Activated naive CD8-positive, alpha-beta T cell treated with anti-CD3 and anti-CD28 coated beads, Interleukin-2, amount 10 ng/mL, durations not matched to agents 7 days and 5 days (primary cell): ENCODE measurements at regions not wholly inside any gene's neighbourhood (a gene's known extent, or its start where the extent isn't known, plus 50 kb on each side); places are given as distances from the start of the nearest gene placed in this dataset.
"Not testable (repeated sequence)": the region's sequence is repeated elsewhere in the genome, so short reads cannot be mapped to it uniquely, and the experiment has no call there.

Experiments used
- ATAC-seq: fragments of 150-1000 bp; cut with Tn5 transposase; one replicate; pipeline ENCODE4 v1.10.0; 2021; ENCODE audit warnings: low read depth, moderate library complexity
- POLR2A ChIA-PET: fragments of 350-600 bp; sonication (Branson Sonifier 250); formaldehyde crosslinking; loops from one replicate; lab custom pipeline; 2021; ENCODE audit warnings: antibody characterized with exemption; lab: Charles Lee
- DNase-seq: peaks from one replicate; pipeline ENCODE4 v3.0.0; 2021
- H3K27ac Mint-ChIP-seq: one replicate; pipeline ENCODE4 v1.8.0; 2022; ENCODE audit warnings: mild to moderate bottlenecking, mixed read lengths
- H3K27me3 Mint-ChIP-seq: one replicate; pipeline ENCODE4 v1.8.0; 2022; ENCODE audit warnings: mild to moderate bottlenecking, moderate library complexity, mixed read lengths
- H3K36me3 Mint-ChIP-seq: one replicate; pipeline ENCODE4 v1.8.0; 2021; ENCODE audit warnings: mild to moderate bottlenecking, mixed read lengths
- H3K4me1 Mint-ChIP-seq: one replicate; pipeline ENCODE4 v1.8.0; 2021; ENCODE audit warnings: mixed read lengths
- H3K4me3 Mint-ChIP-seq: one replicate; pipeline ENCODE4 v1.8.0; 2022; ENCODE audit warnings: mild to moderate bottlenecking, moderate library complexity, mixed read lengths
- H3K9me3 Mint-ChIP-seq: one replicate; pipeline ENCODE4 v1.8.0; 2021; ENCODE audit warnings: mixed read lengths

GRCh38 chr1:116185161-116185701 is 74.0 kb downstream of the MAB21L3 start:
- no peak for DNase-seq
- Mint-ChIP-seq H3K4me3 (no peak overlapping the region), H3K36me3 (no peaks in the 10 kb centered on the region), H3K9me3 (no peaks in the 10 kb centered on the region), H3K27me3 (peaks cover 10% of the 10 kb centered on the region), H3K4me1 (no peaks in the 10 kb centered on the region), H3K27ac (no peak overlapping the region)
- ATAC-seq, result no peak
- POLR2A ChIA-PET, result no interaction called here

GRCh38 chr1:116189481-116189880 is 78.3 kb downstream of the MAB21L3 start:
- Mint-ChIP-seq H3K36me3 (no peaks in the 10 kb centered on the region), H3K27ac (no peak overlapping the region)
- ATAC-seq, result no peak

GRCh38 chr1:116191294-116191693 is 80.1 kb downstream of the MAB21L3 start:
- POLR2A ChIA-PET, result no interaction called here
- DNase-seq, result no peak
- H3K9me3 Mint-ChIP-seq, result peaks cover 3% of the 10 kb centered on the region
- H3K4me1 Mint-ChIP-seq, result no peaks in the 10 kb centered on the region
- no peak overlapping the region for H3K4me3 Mint-ChIP-seq
- no peaks in the 10 kb centered on the region for H3K36me3 Mint-ChIP-seq
- H3K27ac Mint-ChIP-seq, result no peak overlapping the region
- H3K27me3 Mint-ChIP-seq, result peaks cover 16% of the 10 kb centered on the region
- no peak for ATAC-seq

More at GRCh38 chr1:116189481-116189880, 78.3 kb downstream of the MAB21L3 start:
- Mint-ChIP-seq H3K27me3 (peaks cover 14% of the 10 kb centered on the region), H3K4me1 (no peaks in the 10 kb centered on the region), H3K9me3 (peaks cover 3% of the 10 kb centered on the region), H3K4me3 (no peak overlapping the region)
- POLR2A ChIA-PET, result no interaction called here
- DNase-seq, result no peak

- no peak for ATAC-seq
- Mint-ChIP-seq H3K36me3 (no peaks in the 10 kb centered on the region), H3K9me3 (peaks cover 3% of the 10 kb centered on the region), H3K27me3 (peaks cover 13% of the 10 kb centered on the region), H3K4me1 (no peaks in the 10 kb centered on the region), H3K4me3 (no peak overlapping the region), H3K27ac (no peak overlapping the region)
- POLR2A ChIA-PET, result no interaction called here
- DNase-seq, result no peak
Observed at GRCh38 chr1:116193768-116194167, 82.6 kb downstream of the MAB21L3 start.

GRCh38 chr1:116194568-116194967 is 83.4 kb downstream of the MAB21L3 start:
- POLR2A ChIA-PET, result no interaction called here
- H3K4me3 Mint-ChIP-seq, result no peak overlapping the region
- peaks cover 3% of the 10 kb centered on the region for H3K9me3 Mint-ChIP-seq

GRCh38 chr1:116195077-116195868 is 84.1 kb downstream of the MAB21L3 start:
- H3K4me3 Mint-ChIP-seq, result no peak overlapping the region
- H3K9me3 Mint-ChIP-seq, result peaks cover 3% of the 10 kb centered on the region
- no peak for ATAC-seq
- no peak overlapping the region for H3K27ac Mint-ChIP-seq
- DNase-seq, result no peak
- POLR2A ChIA-PET, result no interaction called here
- peaks cover 3% of the 10 kb centered on the region for H3K36me3 Mint-ChIP-seq
- no peaks in the 10 kb centered on the region for H3K4me1 Mint-ChIP-seq
- H3K27me3 Mint-ChIP-seq, result peaks cover 11% of the 10 kb centered on the region

More at GRCh38 chr1:116194568-116194967, 83.4 kb downstream of the MAB21L3 start:
- no peaks in the 10 kb centered on the region for H3K36me3 Mint-ChIP-seq
- DNase-seq (no peak), ATAC-seq (no peak)
- H3K4me1 Mint-ChIP-seq, result no peaks in the 10 kb centered on the region
- H3K27ac Mint-ChIP-seq, result no peak overlapping the region
- H3K27me3 Mint-ChIP-seq, result peaks cover 11% of the 10 kb centered on the region

GRCh38 chr1:116200343-116200742 is 89.1 kb downstream of the MAB21L3 start:
- DNase-seq, ATAC-seq, H3K4me3 Mint-ChIP-seq, H3K9me3 Mint-ChIP-seq, POLR2A ChIA-PET, H3K36me3 Mint-ChIP-seq, H3K27ac Mint-ChIP-seq, H3K4me1 Mint-ChIP-seq: not testable (repeated sequence)
- peaks cover 15% of the 10 kb centered on the region for H3K27me3 Mint-ChIP-seq

GRCh38 chr1:116201911-116202310 is 90.7 kb downstream of the MAB21L3 start:
- H3K4me3 Mint-ChIP-seq, result no peak overlapping the region
- ATAC-seq, result no peak

GRCh38 chr1:116203181-116203723 is 92.1 kb downstream of the MAB21L3 start:
- DNase-seq, result no peak
- Mint-ChIP-seq H3K36me3 (peaks cover 4% of the 10 kb centered on the region), H3K9me3 (peaks cover 1% of the 10 kb centered on the region), H3K27me3 (peaks cover 15% of the 10 kb centered on the region), H3K4me1 (peaks cover 1% of the 10 kb centered on the region), H3K27ac (no peak overlapping the region), H3K4me3 (no peak overlapping the region)
- POLR2A ChIA-PET, result no interaction called here
- ATAC-seq, result no peak

More at GRCh38 chr1:116201911-116202310, 90.7 kb downstream of the MAB21L3 start:
- H3K9me3 Mint-ChIP-seq, result peaks cover 1% of the 10 kb centered on the region
- no peak overlapping the region for H3K27ac Mint-ChIP-seq
- no peak for DNase-seq
- H3K27me3 Mint-ChIP-seq, result peaks cover 15% of the 10 kb centered on the region
- H3K4me1 Mint-ChIP-seq, result peaks cover 1% of the 10 kb centered on the region
- peaks cover 4% of the 10 kb centered on the region for H3K36me3 Mint-ChIP-seq
- POLR2A ChIA-PET, result no interaction called here

GRCh38 chr1:116203920-116204319 is 92.7 kb downstream of the MAB21L3 start:
- Mint-ChIP-seq H3K36me3 (peaks cover 4% of the 10 kb centered on the region), H3K27ac (no peak overlapping the region), H3K9me3 (peaks cover 1% of the 10 kb centered on the region), H3K27me3 (peaks cover 15% of the 10 kb centered on the region), H3K4me1 (peaks cover 1% of the 10 kb centered on the region), H3K4me3 (no peak overlapping the region)
- no peak for ATAC-seq
- POLR2A ChIA-PET, result no interaction called here
- DNase-seq, result no peak

- no peak overlapping the region for H3K27ac Mint-ChIP-seq
Observed at GRCh38 chr1:116205941-116206679, 94.9 kb downstream of the MAB21L3 start.

GRCh38 chr1:116207126-116207735 is 96.0 kb downstream of the MAB21L3 start:
- no peak for ATAC-seq
- H3K4me3 Mint-ChIP-seq, result no peak overlapping the region
- H3K27me3 Mint-ChIP-seq, result peaks cover 9% of the 10 kb centered on the region
- peaks cover 1% of the 10 kb centered on the region for H3K36me3 Mint-ChIP-seq
- H3K4me1 Mint-ChIP-seq, result no peaks in the 10 kb centered on the region
- POLR2A ChIA-PET, result no interaction called here
- H3K27ac Mint-ChIP-seq, result no peak overlapping the region
- DNase-seq, result no peak
- peaks cover 2% of the 10 kb centered on the region for H3K9me3 Mint-ChIP-seq

More at GRCh38 chr1:116205941-116206679, 94.9 kb downstream of the MAB21L3 start:
- DNase-seq, result no peak
- Mint-ChIP-seq H3K27me3 (peaks cover 15% of the 10 kb centered on the region), H3K9me3 (peaks cover 1% of the 10 kb centered on the region), H3K4me3 (no peak overlapping the region), H3K4me1 (peaks cover 1% of the 10 kb centered on the region), H3K36me3 (peaks cover 1% of the 10 kb centered on the region)
- POLR2A ChIA-PET, result no interaction called here
- ATAC-seq, result no peak

- Mint-ChIP-seq H3K4me3 (no peak overlapping the region), H3K27ac (no peak overlapping the region), H3K36me3 (peaks cover 1% of the 10 kb centered on the region), H3K9me3 (peaks cover 3% of the 10 kb centered on the region), H3K27me3 (peaks cover 7% of the 10 kb centered on the region), H3K4me1 (no peaks in the 10 kb centered on the region)
- ATAC-seq, result no peak
- POLR2A ChIA-PET, result no interaction called here
- no peak for DNase-seq
Observed at GRCh38 chr1:116208136-116208535, 96.9 kb downstream of the MAB21L3 start.
